MM.1S (cell line): ENCODE measurements at regions not wholly inside any gene's neighbourhood (a gene's known extent, or its start where the extent isn't known, plus 50 kb on each side); places are given as distances from the start of the nearest gene placed in this dataset.

ENCODE experiments used
- EZH2 ChIP-seq: fragments of 300-600 bp; sonication (generic); optimal IDR thresholded peaks from 2 replicates; pipeline ENCODE3; 2017; ENCODE audit warnings: low read depth, mild to moderate bottlenecking, antibody characterized with exemption, low read length, mixed read lengths
- TF ChIP-seq, protein P1 (sequence below): fragments of 300-600 bp; sonication (generic); IDR thresholded peaks from 2 replicates; pipeline ENCODE4 v1.5.1; 2016; ENCODE audit warnings: antibody characterized with exemption, low read length, mixed read lengths

DNA sequence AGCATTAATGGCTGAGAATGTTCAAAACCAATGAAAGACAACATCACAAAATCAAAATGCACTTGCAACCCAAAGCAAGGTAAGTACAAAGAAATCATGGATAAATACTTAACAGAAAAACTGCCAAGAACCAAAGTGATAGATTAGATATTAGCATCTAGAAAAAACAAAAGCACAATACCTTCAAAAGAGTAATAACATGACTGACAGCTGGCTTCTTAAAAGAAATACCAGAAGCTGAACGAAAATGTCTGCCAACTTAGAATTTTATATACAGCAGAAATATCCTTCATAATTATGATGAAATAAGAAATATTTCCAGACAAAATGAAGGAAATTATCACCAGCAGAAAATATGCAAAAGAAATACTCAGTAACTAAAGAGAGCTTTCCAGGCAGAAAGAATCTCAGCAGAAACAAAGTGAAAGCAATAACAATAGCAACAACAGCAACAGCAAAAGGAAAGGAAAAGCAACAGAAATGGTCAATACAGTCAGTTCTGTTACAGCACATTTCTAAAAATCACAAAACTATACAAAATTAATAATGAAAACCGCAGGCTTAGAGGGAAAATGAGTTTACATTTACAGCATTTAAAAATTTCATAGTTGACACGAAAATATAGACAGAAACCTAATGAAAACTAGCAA lies 121.5 kb upstream of the MAN1A1 start:
- TF ChIP-seq, protein P1, sequence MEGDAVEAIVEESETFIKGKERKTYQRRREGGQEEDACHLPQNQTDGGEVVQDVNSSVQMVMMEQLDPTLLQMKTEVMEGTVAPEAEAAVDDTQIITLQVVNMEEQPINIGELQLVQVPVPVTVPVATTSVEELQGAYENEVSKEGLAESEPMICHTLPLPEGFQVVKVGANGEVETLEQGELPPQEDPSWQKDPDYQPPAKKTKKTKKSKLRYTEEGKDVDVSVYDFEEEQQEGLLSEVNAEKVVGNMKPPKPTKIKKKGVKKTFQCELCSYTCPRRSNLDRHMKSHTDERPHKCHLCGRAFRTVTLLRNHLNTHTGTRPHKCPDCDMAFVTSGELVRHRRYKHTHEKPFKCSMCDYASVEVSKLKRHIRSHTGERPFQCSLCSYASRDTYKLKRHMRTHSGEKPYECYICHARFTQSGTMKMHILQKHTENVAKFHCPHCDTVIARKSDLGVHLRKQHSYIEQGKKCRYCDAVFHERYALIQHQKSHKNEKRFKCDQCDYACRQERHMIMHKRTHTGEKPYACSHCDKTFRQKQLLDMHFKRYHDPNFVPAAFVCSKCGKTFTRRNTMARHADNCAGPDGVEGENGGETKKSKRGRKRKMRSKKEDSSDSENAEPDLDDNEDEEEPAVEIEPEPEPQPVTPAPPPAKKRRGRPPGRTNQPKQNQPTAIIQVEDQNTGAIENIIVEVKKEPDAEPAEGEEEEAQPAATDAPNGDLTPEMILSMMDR: no peak
- TF ChIP-seq EZH2: no peak
